GM13976 (cell line): ENCODE measurements at regions not wholly inside any gene's neighbourhood (a gene's known extent, or its start where the extent isn't known, plus 50 kb on each side); places are given as distances from the start of the nearest gene placed in this dataset.
"Not testable (repeated sequence)": the region's sequence is repeated elsewhere in the genome, so short reads cannot be mapped to it uniquely, and the experiment has no call there.

Experiments used
- DNase-seq: peaks from one replicate; pipeline ENCODE4 v3.0.0; 2012; ENCODE audit warnings: low spot score
- CTCF ChIP-seq: IDR thresholded peaks from 2 replicates; pipeline ENCODE4 v1.5.1; 2012; ENCODE audit warnings: borderline replicate concordance, mild to moderate bottlenecking; ENCODE audit not compliant: insufficient read depth; ENCODE audit errors: extremely low read depth, missing control alignments, control extremely low read depth
- in situ Hi-C: fragments of 300-500 bp; cut with MboI; formaldehyde crosslinking; loops from one replicate; pipeline ENCODE4 v1.12.0; 2022; ENCODE audit warnings: low sequenced_read_pairs, mixed read lengths, inconsistent platforms; ENCODE audit not compliant: unreplicated experiment

- in situ Hi-C loops: no loop called here
- no peak for TF ChIP-seq CTCF
- no peak for DNase-seq
These were observed 162.7 kb upstream of the NYAP2 start for GRCh38 chr2:225236769-225237323.

GRCh38 chr2:225233234-225233633 lies 166.3 kb upstream of the NYAP2 start:
- TF ChIP-seq CTCF: no peak
- no peak for DNase-seq
- in situ Hi-C loops: no loop called here

GRCh38 chr2:225231900-225232299 lies 167.6 kb upstream of the NYAP2 start:
- TF ChIP-seq CTCF: no peak
- in situ Hi-C loops: no loop called here
- DNase-seq: no peak

GRCh38 chr2:225229346-225229745 lies 170.2 kb upstream of the NYAP2 start:
- DNase-seq: not testable (repeated sequence)

GRCh38 chr2:225226441-225226840 lies 173.1 kb upstream of the NYAP2 start:
- in situ Hi-C loops: no loop called here
- no peak for TF ChIP-seq CTCF
- no peak for DNase-seq

More at GRCh38 chr2:225229346-225229745, 170.2 kb upstream of the NYAP2 start:
- in situ Hi-C loops: not testable (repeated sequence)

- DNase-seq: no peak
- no peak for TF ChIP-seq CTCF
- in situ Hi-C loops: no loop called here
These were observed 176.2 kb upstream of the NYAP2 start for GRCh38 chr2:225223301-225223700.

GRCh38 chr2:225207471-225207870 lies 165.2 kb upstream of the DOCK10 start:
- in situ Hi-C loops: no loop called here
- no peak for TF ChIP-seq CTCF
- no peak for DNase-seq

GRCh38 chr2:225207043-225207442 lies 164.8 kb upstream of the DOCK10 start:
- in situ Hi-C loops: no loop called here
- no peak for TF ChIP-seq CTCF
- no peak for DNase-seq
